B cell (primary cell): ENCODE measurements at regions not wholly inside any gene's neighbourhood (a gene's known extent, or its start where the extent isn't known, plus 50 kb on each side); places are given as distances from the start of the nearest gene placed in this dataset.

Experiments
- ATAC-seq: fragments of 200-7000 bp; cut with Tn5 transposase; one replicate; pipeline ENCODE4 v1.10.0; 2021; ENCODE audit warnings: low read depth, mild to moderate bottlenecking, moderate number of reproducible peaks, moderate library complexity
- CTCF ChIA-PET: fragments of 350-600 bp; sonication (Branson Sonifier 250); formaldehyde crosslinking; loops from one replicate; lab custom pipeline; 2021; ENCODE audit warnings: antibody characterized with exemption, inconsistent platforms; lab: Charles Lee
- POLR2A ChIA-PET: fragments of 350-600 bp; sonication (Branson Sonifier 250); formaldehyde crosslinking; loops from one replicate; lab custom pipeline; 2021; ENCODE audit warnings: antibody characterized with exemption; lab: Charles Lee
- DNase-seq: peaks from one replicate; pipeline ENCODE4 v3.0.0; 2013
- H2AFZ ChIP-seq: 2 replicates; pipeline ENCODE4 v1.6.1; 2012; ENCODE audit warnings: mild to moderate bottlenecking, low read depth, low read length; ENCODE audit not compliant: insufficient read depth, poor library complexity, severe bottlenecking
- H3K27ac ChIP-seq, 2 donors: 1 replicate in 1 of 2; 2 replicates in 1 of 2; pipeline ENCODE4 v1.5.1; 2012 to 2013; ENCODE audit warnings: low read length in 2 of 2, mild to moderate bottlenecking in 2 of 2, moderate library complexity in 1 of 2
- H3K27me3 ChIP-seq, 4 experiments: fragments of 200-600 bp in 1 of 4; sonication (generic) in 1 of 4; replicated peaks in 1 of 4; 1 replicate in 2 of 4; 2 replicates in 2 of 4; pipeline versions ENCODE4 v1.6.1 to v1.7.0; 2013 to 2016; ENCODE audit warnings: low read length in 3 of 4, mild to moderate bottlenecking in 2 of 4, mixed read lengths in 1 of 4, moderate library complexity in 1 of 4; ENCODE audit not compliant: insufficient read depth in 4 of 4, control insufficient read depth in 3 of 4; ENCODE audit errors: control extremely low read depth in 1 of 4
- H3K36me3 ChIP-seq, 2 experiments: replicated peaks in 1 of 2; 1 replicate in 1 of 2; 2 replicates in 1 of 2; pipeline versions ENCODE4 v1.6.1 to v1.7.1; 2013; ENCODE audit warnings: low read length in 1 of 2; ENCODE audit not compliant: insufficient read depth in 2 of 2, control insufficient read depth in 1 of 2; ENCODE audit errors: control extremely low read depth in 1 of 2, extremely low read depth in 1 of 2
- H3K4me1 ChIP-seq, 2 donors: fragments of 200-600 bp in 1 of 2; sonication (generic) in 1 of 2; 1 replicate in 1 of 2; 2 replicates in 1 of 2; pipeline versions ENCODE4 v1.5.1 to v1.6.1; 2013 to 2017; ENCODE audit warnings: low read length in 2 of 2; ENCODE audit not compliant: control insufficient read depth in 2 of 2, insufficient read depth in 2 of 2
- H3K4me2 ChIP-seq: replicated peaks from 2 replicates; pipeline ENCODE3; 2012; ENCODE audit warnings: mild to moderate bottlenecking, low read depth, low read length; ENCODE audit not compliant: poor library complexity, severe bottlenecking
- H3K4me3 ChIP-seq, 5 experiments: fragments of 200-600 bp in 1 of 5; sonication (generic) in 1 of 5; 1 replicate in 3 of 5; 2 replicates in 2 of 5; pipeline versions ENCODE4 v1.5.1 to v1.7.0; 2011 to 2016; ENCODE audit warnings: low read length in 4 of 5, mild to moderate bottlenecking in 4 of 5, low read depth in 2 of 5, control low read depth in 1 of 5, moderate library complexity in 1 of 5; ENCODE audit not compliant: insufficient read depth in 1 of 5; ENCODE audit errors: control extremely low read depth in 1 of 5, extremely low read depth in 1 of 5
- H3K79me2 ChIP-seq: fragments of 200-600 bp; sonication (generic); one replicate; pipeline ENCODE4 v1.6.0; 2016; ENCODE audit warnings: low read length; ENCODE audit not compliant: control insufficient read depth, insufficient read depth
- H3K9ac ChIP-seq: fragments of 200-600 bp; sonication (generic); 2 replicates; pipeline ENCODE4 v1.6.1; 2017; ENCODE audit warnings: mild to moderate bottlenecking, low read length, moderate library complexity
- H3K9me3 ChIP-seq, 3 donors: one replicate each; pipeline versions ENCODE4 v1.6.1 to v1.7.1; 2013; ENCODE audit warnings: low read length in 2 of 3; ENCODE audit not compliant: control insufficient read depth in 2 of 3, insufficient read depth in 1 of 3; ENCODE audit errors: control extremely low read depth in 1 of 3
- H4K20me1 ChIP-seq: 2 replicates; pipeline ENCODE4 v1.6.0; 2012; ENCODE audit warnings: mild to moderate bottlenecking, low read length; ENCODE audit not compliant: insufficient read depth, control insufficient read depth, poor library complexity, severe bottlenecking
- H3K27ac Mint-ChIP-seq: one replicate; pipeline ENCODE4 v1.8.0; 2021; ENCODE audit warnings: mixed read lengths
- H3K27me3 Mint-ChIP-seq: one replicate; pipeline ENCODE4 v1.8.0; 2021; ENCODE audit warnings: mixed read lengths
- H3K4me1 Mint-ChIP-seq: one replicate; pipeline ENCODE4 v1.8.0; 2021; ENCODE audit warnings: mixed read lengths
- H3K4me3 Mint-ChIP-seq: one replicate; pipeline ENCODE4 v1.8.0; 2021; ENCODE audit warnings: mixed read lengths
- H3K9me3 Mint-ChIP-seq: one replicate; pipeline ENCODE4 v1.8.0; 2022; ENCODE audit warnings: mixed read lengths; ENCODE audit not compliant: insufficient read depth
- CTCF ChIP-seq: fragments of 200-600 bp; IDR thresholded peaks from one replicate; pipeline ENCODE4 v1.8.0; 2022; ENCODE audit warnings: antibody characterized with exemption, mild to moderate bottlenecking
- EZH2 ChIP-seq: IDR thresholded peaks from 2 replicates; pipeline ENCODE4 v1.6.1; 2012; ENCODE audit warnings: borderline replicate concordance, low read depth, mild to moderate bottlenecking, moderate library complexity, low read length; ENCODE audit not compliant: insufficient read depth, poor library complexity, severe bottlenecking
- WGBS: methylation state at CpG from one replicate; pipeline ENCODE4 v1.1.5; 2013; ENCODE audit warnings: missing lambda C conversion rate; ENCODE audit not compliant: insufficient coverage; 5-methylcytosine and 5-hydroxymethylcytosine counted together
- intact Hi-C: fragments of 100-400 bp; cut with micrococcal nuclease; formaldehyde crosslinking; loops from one replicate; pipeline ENCODE4 v1.10.0; 2022

- Histone ChIP-seq H3K27me3 (no peaks in the 10 kb centered on the region), H3K79me2 (no peaks in the 10 kb centered on the region), H3K9ac (no peak overlapping the region), H3K4me2 (no peak overlapping the region), H3K4me3 (no peak overlapping the region), H3K9me3 (peaks cover 0 to 7% (median 0%) of the 10 kb centered on the region in 3 donors), H4K20me1 (no peaks in the 10 kb centered on the region), H3K4me1 (no peaks in the 10 kb centered on the region), H3K27ac (no peak overlapping the region), H2AFZ (no peak overlapping the region), H3K36me3 (no peaks in the 10 kb centered on the region)
- Mint-ChIP-seq H3K4me3 (no peak overlapping the region), H3K4me1 (no peaks in the 10 kb centered on the region), H3K27me3 (no peaks in the 10 kb centered on the region), H3K9me3 (peaks cover 6% of the 10 kb centered on the region), H3K27ac (no peak overlapping the region)
- ATAC-seq, result no peak
- DNase-seq, result no peak
- POLR2A ChIA-PET, result no interaction called here
- no peak for TF ChIP-seq EZH2
- TF ChIP-seq CTCF, result no peak
- intact Hi-C loops, result no loop called here
- 71% methylated on average over 2 of the region's 3 CpGs for WGBS
- CTCF ChIA-PET, result no interaction called here
Observed at GRCh38 chr1:102783487-102783886, 324.8 kb downstream of the COL11A1 start.

- POLR2A ChIA-PET, result no interaction called here
Observed at GRCh38 chr1:102782144-102782543, 326.2 kb downstream of the COL11A1 start.

More at GRCh38 chr1:102782144-102782543, 326.2 kb downstream of the COL11A1 start:
- TF ChIP-seq EZH2 (no peak), CTCF (no peak)
- Histone ChIP-seq H3K9me3 (peaks cover 0 to 7% (median 0%) of the 10 kb centered on the region in 3 donors), H3K4me2 (no peak overlapping the region), H3K27ac (no peak overlapping the region), H2AFZ (no peak overlapping the region), H3K79me2 (no peaks in the 10 kb centered on the region), H3K27me3 (no peaks in the 10 kb centered on the region), H3K4me3 (no peak overlapping the region), H3K9ac (no peak overlapping the region), H3K4me1 (no peaks in the 10 kb centered on the region), H4K20me1 (no peaks in the 10 kb centered on the region), H3K36me3 (no peaks in the 10 kb centered on the region)
- Mint-ChIP-seq H3K9me3 (peaks cover 6% of the 10 kb centered on the region), H3K27me3 (no peaks in the 10 kb centered on the region), H3K4me1 (no peaks in the 10 kb centered on the region), H3K27ac (no peak overlapping the region), H3K4me3 (no peak overlapping the region)
- no peak for DNase-seq
- CTCF ChIA-PET, result no interaction called here
- intact Hi-C loops, result no loop called here
- no peak for ATAC-seq
